ENCODE measurements at regions not wholly inside any gene's neighbourhood (a gene's known extent, or its start where the extent isn't known, plus 50 kb on each side); places are given as distances from the start of the nearest gene placed in this dataset.
A peak's percentile ranks its signal among the peaks of the same experiment; 100 is the strongest.
"Not testable (repeated sequence)": the region's sequence is repeated elsewhere in the genome, so short reads cannot be mapped to it uniquely, and the experiment has no call there.

DNA sequence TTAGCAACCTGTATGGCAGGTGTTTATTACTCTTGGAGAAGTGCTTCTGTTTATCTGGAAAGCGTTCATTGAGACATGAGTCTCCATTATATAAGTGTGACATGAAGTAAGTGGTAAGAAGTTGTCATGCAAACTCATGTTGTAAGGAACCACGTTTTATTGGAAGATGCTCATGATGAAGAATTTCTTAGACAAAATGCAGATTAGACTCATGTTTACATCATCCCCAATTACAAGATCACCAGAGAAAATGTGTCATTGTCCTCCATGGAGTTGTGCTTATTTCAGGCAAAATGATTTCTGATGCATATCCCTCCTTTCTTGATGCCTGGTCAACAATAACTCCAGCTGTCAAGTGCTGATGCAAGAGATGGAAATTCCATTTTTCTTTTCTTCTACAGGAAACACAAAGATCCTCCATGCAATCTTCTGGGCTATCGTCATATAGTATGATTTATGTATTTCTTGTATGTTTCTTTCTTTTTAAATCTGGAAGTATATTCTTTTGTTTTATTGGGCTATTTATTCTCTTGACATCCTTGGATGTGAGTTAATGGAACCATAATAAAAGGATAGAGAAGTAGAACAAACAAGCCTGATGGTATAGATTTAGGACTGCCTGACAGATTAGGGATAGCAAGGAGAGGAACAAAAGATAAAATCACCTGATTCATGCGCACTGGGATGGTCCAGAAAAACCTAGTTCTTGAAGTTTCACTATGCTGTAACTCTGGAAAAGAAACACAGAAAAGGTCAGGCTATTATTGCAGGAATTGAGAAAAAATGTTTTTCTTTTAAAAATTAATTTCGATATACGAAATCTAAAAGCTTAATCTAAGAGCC is 50.7 kb upstream of the DIAPH3 start:
- peak; percentile 36 for DNase-seq

DNA sequence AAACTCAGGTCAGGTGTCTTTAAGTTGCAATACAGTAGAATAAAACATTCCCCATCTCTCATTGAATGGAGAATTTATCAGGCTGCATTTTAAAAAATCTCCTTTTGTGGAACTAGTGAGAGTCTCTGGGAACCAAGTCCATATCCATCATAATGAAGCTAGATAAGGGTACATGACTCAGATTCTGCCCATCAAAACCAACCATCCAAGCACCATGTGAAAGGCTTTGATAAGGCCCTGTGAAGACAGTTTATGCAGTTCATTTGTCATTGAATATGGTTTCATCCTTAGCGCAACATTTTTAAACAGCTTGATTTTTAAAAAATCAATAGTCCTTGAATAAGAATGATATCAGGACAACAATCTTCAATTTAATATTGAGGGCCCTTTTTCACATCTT is 56.3 kb upstream of the DIAPH3 start:
- no peak for DNase-seq

- no peak for DNase-seq
Observed at GRCh38 chr13:60221581-60221980, 57.9 kb upstream of the DIAPH3 start.

- peak; percentile 44 for DNase-seq
Observed at GRCh38 chr13:60226507-60226906, 62.8 kb upstream of the DIAPH3 start.

GRCh38 chr13:60227158-60227557 is 63.4 kb upstream of the DIAPH3 start:
- DNase-seq = no peak

DNA sequence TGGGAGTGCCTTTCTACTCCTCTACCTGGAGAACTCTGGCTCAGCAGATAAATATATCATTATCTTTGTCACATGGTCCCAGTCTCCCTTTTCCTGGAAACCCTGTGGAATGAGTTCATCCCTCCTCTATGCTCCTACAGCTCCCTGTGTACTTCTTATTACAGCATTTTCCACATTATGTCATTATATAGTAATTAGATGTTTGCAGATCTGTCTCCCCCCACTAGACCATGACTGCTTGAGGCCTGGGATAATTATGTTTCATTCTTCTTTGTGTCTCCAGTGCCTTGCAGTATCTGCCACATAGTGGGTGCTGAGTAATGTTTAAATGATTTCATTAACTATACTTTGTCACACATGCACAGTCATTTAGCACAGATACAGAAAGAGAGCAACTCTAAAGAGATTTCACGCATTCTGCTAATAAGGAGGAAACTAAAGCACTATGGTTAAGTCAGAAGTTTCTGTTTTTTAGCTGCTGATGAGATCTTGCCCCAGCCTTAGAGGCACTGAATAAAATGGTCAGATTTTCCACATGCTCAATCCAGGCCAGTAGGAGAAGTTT is 66.1 kb upstream of the DIAPH3 start:
- peak; percentile 47 for DNase-seq

- peak; percentile 59 for DNase-seq
Observed at GRCh38 chr13:60230593-60230992, 66.9 kb upstream of the DIAPH3 start.

- DNase-seq = no peak
Observed at GRCh38 chr13:60242043-60242595, 78.4 kb upstream of the DIAPH3 start.

- DNase-seq = no peak
Observed at GRCh38 chr13:60244381-60244780, 80.7 kb upstream of the DIAPH3 start.

GRCh38 chr13:60251419-60251818 is 87.7 kb upstream of the DIAPH3 start:
- DNase-seq = not testable (repeated sequence)

DNA sequence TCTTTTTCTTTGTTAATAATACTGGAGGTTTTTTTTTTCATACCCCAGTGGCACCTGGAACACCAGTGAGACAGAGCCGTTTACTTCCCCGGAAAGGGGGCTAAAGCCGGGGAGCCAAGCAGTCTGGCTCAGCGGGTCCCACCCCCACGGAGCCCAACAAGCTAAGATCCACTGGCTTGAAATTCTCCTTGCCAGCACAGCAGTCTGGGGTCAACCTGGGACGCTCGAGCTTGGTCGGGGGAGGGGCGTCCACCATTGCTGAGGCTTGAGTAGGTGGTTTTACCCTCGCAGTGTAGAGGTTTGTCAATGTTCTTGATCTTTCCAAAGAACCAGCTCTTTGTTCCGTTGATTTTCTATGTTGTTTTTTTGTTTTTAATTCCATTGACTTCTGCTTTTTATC is 94.6 kb upstream of the DIAPH3 start:
- no peak for DNase-seq

GRCh38 chr13:60260440-60260839 is 96.7 kb upstream of the DIAPH3 start:
- no peak for DNase-seq

- DNase-seq = no peak
Observed at GRCh38 chr13:60261432-60262351, 98.0 kb upstream of the DIAPH3 start.

- no peak for DNase-seq
Observed at GRCh38 chr13:60265566-60265965, 101.8 kb upstream of the DIAPH3 start.

DNA sequence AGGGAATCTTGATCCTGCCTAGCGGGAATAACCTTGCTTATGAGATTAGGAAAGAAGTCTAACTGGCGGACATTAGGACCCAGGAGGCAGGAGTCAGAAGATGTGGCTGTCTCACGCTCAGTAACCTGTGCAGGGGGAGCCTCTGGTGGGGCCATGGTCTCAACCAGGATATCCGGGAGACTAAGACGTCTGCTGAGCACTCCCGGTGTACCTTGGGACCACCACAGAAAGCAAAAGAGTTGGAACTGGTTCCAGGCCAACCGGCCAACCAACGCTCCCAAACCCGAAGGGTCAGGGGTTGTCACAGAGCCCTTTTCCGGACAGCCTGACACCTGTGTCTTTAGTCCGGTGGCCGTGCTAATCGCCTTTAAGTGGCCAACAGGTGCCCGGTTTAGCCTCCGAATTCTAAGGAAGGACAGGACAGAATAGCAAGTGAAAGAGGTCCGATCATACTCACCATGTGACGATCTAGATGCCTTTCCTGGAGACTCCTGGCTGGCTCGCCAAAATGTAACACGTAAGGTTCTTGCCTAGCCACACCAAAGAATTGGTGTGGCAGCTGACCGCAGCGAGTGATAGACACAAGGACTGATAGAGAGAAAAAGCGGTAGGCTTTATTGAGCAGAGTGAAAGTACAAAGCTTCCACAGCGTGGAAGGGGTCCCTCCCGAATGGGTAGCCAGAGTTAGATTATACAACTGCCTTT is 103.9 kb upstream of the DIAPH3 start:
- no peak for DNase-seq

DNA sequence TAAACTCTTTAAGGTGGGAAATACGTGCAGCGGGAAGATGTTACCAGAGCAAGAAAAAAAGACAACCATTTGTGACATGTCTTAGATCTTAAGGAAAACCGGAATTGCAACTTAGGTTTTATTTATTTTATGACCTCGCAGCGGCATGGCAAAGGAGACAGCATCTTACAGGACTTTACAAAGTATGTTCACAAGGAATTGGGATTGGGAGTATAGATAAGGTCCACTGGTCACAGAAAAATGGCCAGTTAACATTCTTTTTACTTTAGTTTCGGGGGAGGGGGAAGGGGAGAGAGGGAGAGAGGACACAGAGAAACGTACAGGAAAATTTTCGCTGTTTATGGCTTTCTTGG is 104.5 kb upstream of the DIAPH3 start:
- no peak for DNase-seq

DNA sequence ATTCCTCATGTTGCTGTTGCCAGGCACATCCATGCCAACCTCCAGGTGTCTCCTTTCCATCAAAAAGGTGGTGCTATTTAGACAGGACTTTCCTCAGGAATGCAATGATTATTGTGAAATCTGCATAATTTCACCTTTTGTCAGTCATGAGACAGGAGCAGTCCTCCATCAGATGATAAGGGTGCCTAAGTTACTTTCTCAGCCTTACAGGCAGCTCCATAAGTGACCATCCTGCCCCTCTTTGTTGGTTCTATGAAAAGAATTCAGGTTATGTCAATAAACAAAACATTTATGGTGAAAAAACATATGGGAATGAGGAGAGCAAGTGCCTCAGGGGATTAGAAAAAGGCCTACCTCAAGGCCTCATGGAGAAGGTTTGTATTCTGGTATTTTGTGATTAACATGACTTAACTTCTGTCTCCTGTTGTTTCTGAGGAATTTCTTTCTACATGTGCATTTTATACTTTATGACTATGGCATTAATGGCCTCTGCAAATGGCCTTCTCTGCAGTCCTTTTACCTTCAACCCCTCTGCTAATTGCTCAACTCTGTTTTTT is 110.3 kb upstream of the DIAPH3 start:
- DNase-seq = no peak

DNA sequence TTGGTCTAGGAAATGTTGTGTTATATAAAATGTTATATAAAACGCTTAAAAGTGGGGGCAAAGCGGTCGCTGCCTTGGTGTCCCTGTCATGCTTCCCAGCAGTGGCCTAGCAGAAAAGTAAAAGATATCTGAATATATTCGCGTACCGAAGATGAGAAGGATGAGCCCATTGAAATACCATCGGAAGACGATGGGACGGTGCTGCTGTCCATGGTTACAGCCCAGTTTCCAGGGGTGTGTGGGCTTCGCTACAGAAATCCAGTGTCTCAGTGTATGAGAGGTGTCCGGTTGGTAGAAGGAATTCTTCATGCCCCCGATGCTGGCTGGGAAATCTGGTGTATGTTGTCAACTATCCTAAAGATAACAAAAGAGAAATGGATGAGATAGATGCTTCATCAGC is 110.9 kb upstream of the DIAPH3 start:
- DNase-seq = no peak

GRCh38 chr13:60275208-60275607 is 111.5 kb upstream of the DIAPH3 start:
- no peak for DNase-seq

GRCh38 chr13:60280524-60280923 is 116.5 kb upstream of the TDRD3 start:
- not testable (repeated sequence) for DNase-seq

GRCh38 chr13:60282186-60282585 is 114.8 kb upstream of the TDRD3 start:
- DNase-seq = no peak

DNA sequence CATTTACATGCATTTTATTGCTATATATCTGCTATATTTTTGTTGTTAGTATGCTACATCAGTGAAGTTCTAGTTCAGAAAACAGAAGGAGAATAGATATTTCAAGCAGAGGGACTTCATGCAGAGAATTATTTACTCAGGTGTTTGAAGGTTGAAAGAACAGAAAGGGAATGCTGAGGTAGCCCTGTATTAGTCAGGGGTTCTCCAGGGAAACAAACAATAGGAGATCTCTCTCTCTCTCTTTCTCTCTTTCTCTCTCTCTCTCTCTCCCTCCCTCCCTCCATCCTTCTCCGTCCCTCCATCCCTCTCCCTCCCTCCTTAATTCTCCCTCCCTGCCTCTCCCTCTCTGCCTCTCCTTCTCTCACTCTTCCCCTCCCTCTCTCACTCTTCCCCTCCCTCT is 114.3 kb upstream of the TDRD3 start:
- DNase-seq = no peak
